K562 (cell line): ENCODE measurements at regions not wholly inside any gene's neighbourhood (a gene's known extent, or its start where the extent isn't known, plus 50 kb on each side); places are given as distances from the start of the nearest gene placed in this dataset.

ENCODE experiments used
- BCL6 ChIP-seq: fragments of 250-450 bp; sonication (Bioruptor Pico); IDR thresholded peaks from 2 replicates; pipeline ENCODE4 v1.4.0; 2020
- CBFA2T3 ChIP-seq: fragments of 450-650 bp; IDR thresholded peaks from 2 replicates; pipeline ENCODE4 v1.6.1; 2017
- ETS2 ChIP-seq: IDR thresholded peaks from 2 replicates; pipeline ENCODE4 v1.6.1; 2016; ENCODE audit warnings: borderline replicate concordance, missing genetic modification characterization, mild to moderate bottlenecking, moderate library complexity, missing compliant biosample characterization; ENCODE audit not compliant: poor library complexity, severe bottlenecking
- NCOA6 ChIP-seq: fragments of 450-650 bp; IDR thresholded peaks from 2 replicates; pipeline ENCODE4 v1.6.1; 2017; ENCODE audit warnings: mild to moderate bottlenecking
- PYGO2 ChIP-seq: fragments of 450-650 bp; IDR thresholded peaks from 2 replicates; pipeline ENCODE4 v1.6.1; 2016; ENCODE audit warnings: mild to moderate bottlenecking, missing genetic modification characterization, moderate library complexity, missing compliant biosample characterization
- ZNF354B ChIP-seq: fragments of 250-450 bp; sonication (Bioruptor Pico); IDR thresholded peaks from 2 replicates; pipeline ENCODE4 v1.4.0; 2020
- ZNF511 ChIP-seq: sonication (generic); formaldehyde crosslinking; IDR thresholded peaks from 2 replicates; pipeline ENCODE4 v1.8.0; 2022; ENCODE audit warnings: mild to moderate bottlenecking, missing genetic modification reagents
- TF ChIP-seq, protein P1 (sequence below): fragments of 450-650 bp; IDR thresholded peaks from 2 replicates; pipeline ENCODE4 v1.6.1; 2017; ENCODE audit warnings: antibody characterized with exemption, mild to moderate bottlenecking

- TF ChIP-seq PYGO2 (no peak), ZNF511 (CRISPR knock-in tag) (no peak), ETS2 (no peak), ZNF354B (CRISPR knock-in tag) (no peak), BCL6 (CRISPR knock-in tag) (no peak), CBFA2T3 (no peak), NCOA6 (no peak)
- TF ChIP-seq, protein P1, sequence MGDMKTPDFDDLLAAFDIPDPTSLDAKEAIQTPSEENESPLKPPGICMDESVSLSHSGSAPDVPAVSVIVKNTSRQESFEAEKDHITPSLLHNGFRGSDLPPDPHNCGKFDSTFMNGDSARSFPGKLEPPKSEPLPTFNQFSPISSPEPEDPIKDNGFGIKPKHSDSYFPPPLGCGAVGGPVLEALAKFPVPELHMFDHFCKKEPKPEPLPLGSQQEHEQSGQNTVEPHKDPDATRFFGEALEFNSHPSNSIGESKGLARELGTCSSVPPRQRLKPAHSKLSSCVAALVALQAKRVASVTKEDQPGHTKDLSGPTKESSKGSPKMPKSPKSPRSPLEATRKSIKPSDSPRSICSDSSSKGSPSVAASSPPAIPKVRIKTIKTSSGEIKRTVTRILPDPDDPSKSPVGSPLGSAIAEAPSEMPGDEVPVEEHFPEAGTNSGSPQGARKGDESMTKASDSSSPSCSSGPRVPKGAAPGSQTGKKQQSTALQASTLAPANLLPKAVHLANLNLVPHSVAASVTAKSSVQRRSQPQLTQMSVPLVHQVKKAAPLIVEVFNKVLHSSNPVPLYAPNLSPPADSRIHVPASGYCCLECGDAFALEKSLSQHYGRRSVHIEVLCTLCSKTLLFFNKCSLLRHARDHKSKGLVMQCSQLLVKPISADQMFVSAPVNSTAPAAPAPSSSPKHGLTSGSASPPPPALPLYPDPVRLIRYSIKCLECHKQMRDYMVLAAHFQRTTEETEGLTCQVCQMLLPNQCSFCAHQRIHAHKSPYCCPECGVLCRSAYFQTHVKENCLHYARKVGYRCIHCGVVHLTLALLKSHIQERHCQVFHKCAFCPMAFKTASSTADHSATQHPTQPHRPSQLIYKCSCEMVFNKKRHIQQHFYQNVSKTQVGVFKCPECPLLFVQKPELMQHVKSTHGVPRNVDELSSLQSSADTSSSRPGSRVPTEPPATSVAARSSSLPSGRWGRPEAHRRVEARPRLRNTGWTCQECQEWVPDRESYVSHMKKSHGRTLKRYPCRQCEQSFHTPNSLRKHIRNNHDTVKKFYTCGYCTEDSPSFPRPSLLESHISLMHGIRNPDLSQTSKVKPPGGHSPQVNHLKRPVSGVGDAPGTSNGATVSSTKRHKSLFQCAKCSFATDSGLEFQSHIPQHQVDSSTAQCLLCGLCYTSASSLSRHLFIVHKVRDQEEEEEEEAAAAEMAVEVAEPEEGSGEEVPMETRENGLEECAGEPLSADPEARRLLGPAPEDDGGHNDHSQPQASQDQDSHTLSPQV = no peak
These were observed 175.7 kb upstream of the PLXNA2 start (continued) for GRCh38 chr1:208419746-208420420.
